Activated T-cell treated with anti-CD3 and anti-CD28 coated beads, Interleukin-2, amount 50 U/mL, for 72 hours (primary cell): ENCODE measurements at regions not wholly inside any gene's neighbourhood (a gene's known extent, or its start where the extent isn't known, plus 50 kb on each side); places are given as distances from the start of the nearest gene placed in this dataset.
A peak's percentile ranks its signal among the peaks of the same experiment; 100 is the strongest.

Experiments used
- ATAC-seq, 2 donors: fragments of 150-1000 bp; cut with Tn5 transposase; replicated peaks in 1 of 2; 2 replicates each; pipeline ENCODE4 v1.10.0; 2021; ENCODE audit warnings: moderate library complexity in 2 of 2, mild to moderate bottlenecking in 1 of 2
- DNase-seq, 2 donors: peaks; one replicate each; pipeline ENCODE4 v3.0.0; 2021 to 2022; ENCODE audit warnings: mixed read lengths in 1 of 2
- H3K27ac Mint-ChIP-seq: one replicate; pipeline ENCODE4 v1.8.0; 2022; ENCODE audit warnings: mild to moderate bottlenecking, moderate library complexity, mixed read lengths
- H3K27me3 Mint-ChIP-seq: one replicate; pipeline ENCODE4 v1.8.0; 2022; ENCODE audit warnings: low read depth, mixed read lengths
- H3K36me3 Mint-ChIP-seq, 2 donors: one replicate each; pipeline ENCODE4 v1.8.0; 2022; ENCODE audit warnings: mixed read lengths in 2 of 2, mild to moderate bottlenecking in 1 of 2; ENCODE audit not compliant: insufficient read depth in 2 of 2
- H3K4me1 Mint-ChIP-seq: one replicate; pipeline ENCODE4 v1.8.0; 2022; ENCODE audit warnings: low read depth, mixed read lengths
- H3K4me3 Mint-ChIP-seq, 2 donors: one replicate each; pipeline ENCODE4 v1.8.0; 2022; ENCODE audit warnings: mild to moderate bottlenecking in 2 of 2, mixed read lengths in 2 of 2, moderate library complexity in 2 of 2
- H3K9me3 Mint-ChIP-seq, 2 donors: one replicate each; pipeline ENCODE4 v1.8.0; 2022; ENCODE audit warnings: mixed read lengths in 2 of 2

GRCh38 chr20:51108638-51109363, 85.9 kb upstream of the KCNG1 start:
- no peaks in the 10 kb centered on the region for H3K36me3 Mint-ChIP-seq
- ATAC-seq (no peak), DNase-seq (no peak)
- H3K27ac Mint-ChIP-seq, result no peak overlapping the region
- H3K4me1 Mint-ChIP-seq, result no peaks in the 10 kb centered on the region
- peaks cover 38% of the 10 kb centered on the region for H3K27me3 Mint-ChIP-seq
- no peaks in the 10 kb centered on the region for H3K9me3 Mint-ChIP-seq
- H3K4me3 Mint-ChIP-seq, result no peak overlapping the region

- ATAC-seq, result no peak
- Mint-ChIP-seq H3K36me3 (no peaks in the 10 kb centered on the region), H3K27ac (no peak overlapping the region)
Measured at GRCh38 chr20:51106011-51106410, 83.1 kb upstream of the KCNG1 start.

GRCh38 chr20:51104960-51105920, 82.3 kb upstream of the KCNG1 start:
- Mint-ChIP-seq H3K36me3 (no peaks in the 10 kb centered on the region), H3K4me3 (no peak overlapping the region), H3K4me1 (no peaks in the 10 kb centered on the region), H3K27ac (peak overlapping the region; percentile 40), H3K9me3 (no peaks in the 10 kb centered on the region), H3K27me3 (peaks cover 33% of the 10 kb centered on the region)
- DNase-seq (no peak), ATAC-seq (no peak)

More at GRCh38 chr20:51106011-51106410, 83.1 kb upstream of the KCNG1 start:
- no peaks in the 10 kb centered on the region for H3K9me3 Mint-ChIP-seq
- no peak for DNase-seq
- no peaks in the 10 kb centered on the region for H3K4me1 Mint-ChIP-seq
- peaks cover 41% of the 10 kb centered on the region for H3K27me3 Mint-ChIP-seq
- no peak overlapping the region for H3K4me3 Mint-ChIP-seq

GRCh38 chr20:51100617-51101016, 77.7 kb upstream of the KCNG1 start:
- Mint-ChIP-seq H3K9me3 (no peaks in the 10 kb centered on the region), H3K27me3 (peaks cover 37% of the 10 kb centered on the region), H3K36me3 (no peaks in the 10 kb centered on the region), H3K4me3 (no peak overlapping the region), H3K4me1 (no peaks in the 10 kb centered on the region), H3K27ac (no peak overlapping the region)
- ATAC-seq (no peak), DNase-seq (no peak)

GRCh38 chr20:51098284-51098810, 75.4 kb upstream of the KCNG1 start:
- no peaks in the 10 kb centered on the region for H3K9me3 Mint-ChIP-seq
- peaks cover 50% of the 10 kb centered on the region for H3K27me3 Mint-ChIP-seq
- H3K36me3 Mint-ChIP-seq, result no peaks in the 10 kb centered on the region
- DNase-seq, result no peak
- no peak overlapping the region for H3K27ac Mint-ChIP-seq
- H3K4me3 Mint-ChIP-seq, result no peak overlapping the region
- no peak for ATAC-seq
- H3K4me1 Mint-ChIP-seq, result no peaks in the 10 kb centered on the region

GRCh38 chr20:51097351-51098120, 74.6 kb upstream of the KCNG1 start:
- Mint-ChIP-seq H3K9me3 (no peaks in the 10 kb centered on the region), H3K4me1 (peaks cover 1% of the 10 kb centered on the region)
- no peak for DNase-seq

GRCh38 chr20:51096582-51097267, 73.8 kb upstream of the KCNG1 start:
- H3K27me3 Mint-ChIP-seq, result peaks cover 61% of the 10 kb centered on the region
- DNase-seq (no peak), ATAC-seq (no peak)
- H3K4me3 Mint-ChIP-seq, result no peak overlapping the region
- no peaks in the 10 kb centered on the region for H3K36me3 Mint-ChIP-seq
- no peaks in the 10 kb centered on the region for H3K9me3 Mint-ChIP-seq
- peaks cover 10% of the 10 kb centered on the region for H3K4me1 Mint-ChIP-seq
- no peak overlapping the region for H3K27ac Mint-ChIP-seq

More at GRCh38 chr20:51097351-51098120, 74.6 kb upstream of the KCNG1 start:
- H3K36me3 Mint-ChIP-seq, result no peaks in the 10 kb centered on the region
- peaks cover 55% of the 10 kb centered on the region for H3K27me3 Mint-ChIP-seq
- no peak for ATAC-seq
- no peak overlapping the region for H3K4me3 Mint-ChIP-seq
- no peak overlapping the region for H3K27ac Mint-ChIP-seq

- no peak overlapping the region for H3K27ac Mint-ChIP-seq
- H3K4me3 Mint-ChIP-seq, result no peak overlapping the region
- no peak for DNase-seq
- no peak for ATAC-seq
- H3K36me3 Mint-ChIP-seq, result no peaks in the 10 kb centered on the region
- no peaks in the 10 kb centered on the region for H3K9me3 Mint-ChIP-seq
- peaks cover 14% of the 10 kb centered on the region for H3K4me1 Mint-ChIP-seq
- peaks cover 69% of the 10 kb centered on the region for H3K27me3 Mint-ChIP-seq
Measured at GRCh38 chr20:51095633-51096521, 73.0 kb upstream of the KCNG1 start.

- H3K27me3 Mint-ChIP-seq, result peaks cover 73% of the 10 kb centered on the region
- no peaks in the 10 kb centered on the region for H3K9me3 Mint-ChIP-seq
- H3K4me3 Mint-ChIP-seq, result no peak overlapping the region
- ATAC-seq, result no peak
- H3K4me1 Mint-ChIP-seq, result peaks cover 14% of the 10 kb centered on the region
- H3K36me3 Mint-ChIP-seq, result no peaks in the 10 kb centered on the region
- DNase-seq, result no peak
- H3K27ac Mint-ChIP-seq, result no peak overlapping the region
Measured at GRCh38 chr20:51094221-51094620, 71.3 kb upstream of the KCNG1 start.

- H3K4me3 Mint-ChIP-seq, result no peak overlapping the region
- H3K36me3 Mint-ChIP-seq, result no peaks in the 10 kb centered on the region
- H3K4me1 Mint-ChIP-seq, result peaks cover 14% of the 10 kb centered on the region
- H3K27me3 Mint-ChIP-seq, result peaks cover 64% of the 10 kb centered on the region
- ATAC-seq, result no peak
- no peak for DNase-seq
- no peaks in the 10 kb centered on the region for H3K9me3 Mint-ChIP-seq
- no peak overlapping the region for H3K27ac Mint-ChIP-seq
Measured at GRCh38 chr20:51093240-51093763, 70.4 kb upstream of the KCNG1 start.

- Mint-ChIP-seq H3K4me3 (peak overlapping the region; percentile 3 to 15), H3K9me3 (no peaks in the 10 kb centered on the region), H3K27ac (no peak overlapping the region), H3K27me3 (peaks cover 69% of the 10 kb centered on the region), H3K36me3 (no peaks in the 10 kb centered on the region), H3K4me1 (peaks cover 14% of the 10 kb centered on the region)
- DNase-seq, result no peak
- no peak for ATAC-seq
Measured at GRCh38 chr20:51092338-51092737, 69.4 kb upstream of the KCNG1 start.
